ENCODE measurements at regions not wholly inside any gene's neighbourhood (a gene's known extent, or its start where the extent isn't known, plus 50 kb on each side); places are given as distances from the start of the nearest gene placed in this dataset.
"Not testable (repeated sequence)": the region's sequence is repeated elsewhere in the genome, so short reads cannot be mapped to it uniquely, and the experiment has no call there.

DNA sequence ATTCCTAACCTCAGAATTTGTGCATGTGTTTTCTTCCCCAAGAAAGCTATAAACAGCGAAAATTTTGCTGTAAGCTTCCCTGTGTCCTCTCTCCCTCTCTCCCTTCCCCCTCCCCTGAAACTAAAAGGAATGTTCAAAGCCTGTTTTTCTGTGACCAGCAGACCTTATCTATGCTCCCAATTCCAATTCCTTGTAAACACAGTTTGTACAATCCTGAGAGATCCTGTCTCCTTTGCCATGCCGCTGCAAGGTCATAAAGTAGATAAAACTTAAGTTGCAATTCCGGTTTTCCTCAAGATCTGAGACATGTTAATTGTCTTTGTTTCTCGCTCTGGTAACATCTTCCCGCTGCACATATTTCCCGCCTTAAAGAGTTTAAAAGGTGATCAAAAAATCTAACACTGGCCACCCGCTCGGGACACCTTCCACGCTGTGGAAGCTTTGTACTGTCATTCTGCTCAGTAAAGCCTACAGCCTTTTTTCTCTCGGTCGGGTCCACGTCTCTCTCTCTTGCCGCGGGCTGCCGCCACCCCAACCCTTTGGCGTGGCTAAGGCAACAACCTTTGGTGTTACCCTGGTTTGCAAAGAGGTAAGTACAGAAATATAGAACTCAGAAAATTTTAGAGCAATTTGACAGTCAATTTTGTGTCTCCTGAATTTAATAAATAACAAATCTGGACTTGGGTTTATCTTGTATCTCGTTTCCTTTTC is 793.9 kb upstream of the GRM7 start:
- not testable (repeated sequence) for H3K9ac ChIP-seq (ENCODE audit: low read depth, low read length, poor library complexity); H4K8ac ChIP-seq (ENCODE audit: low read depth, low read length); H4K91ac ChIP-seq (ENCODE audit: low read depth, low read length, poor library complexity); H3K27me3 ChIP-seq (ENCODE audit: control insufficient read depth in 3 of 3, insufficient read depth in 3 of 3, low read depth in 1 of 3, low read length in 3 of 3); H2BK5ac ChIP-seq (ENCODE audit: low read length); H2BK15ac ChIP-seq (ENCODE audit: low read length); H3K4me2 ChIP-seq (ENCODE audit: insufficient read depth, low read length, poor library complexity, severe bottlenecking); H2BK120ac ChIP-seq (ENCODE audit: low read depth, low read length); H3K9me3 ChIP-seq (replicated peaks in 1 of 2; ENCODE audit: control insufficient read depth in 2 of 2, insufficient read depth in 1 of 2, low read depth in 1 of 2, low read length in 2 of 2); H3K14ac ChIP-seq (ENCODE audit: low read length); H3K27ac ChIP-seq (replicated peaks; ENCODE audit: low read length); H2BK12ac ChIP-seq (ENCODE audit: low read length); H3K36me3 ChIP-seq (replicated peaks in 1 of 2; ENCODE audit: control insufficient read depth in 2 of 2, insufficient read depth in 2 of 2, low read length in 2 of 2); H3K18ac ChIP-seq (ENCODE audit: low read length); H3K4me3 ChIP-seq (ENCODE audit: low read length in 2 of 2); DNase-seq (ENCODE audit: low spot score); H3K79me1 ChIP-seq (ENCODE audit: low read depth, low read length); H2AK5ac ChIP-seq (ENCODE audit: low read depth, low read length); H3K23ac ChIP-seq (ENCODE audit: low read depth, low read length, poor library complexity); H2AFZ ChIP-seq (ENCODE audit: low read length); H3K4ac ChIP-seq (ENCODE audit: low read length)
- peaks cover 1 to 15% of the 10 kb centered on the region in 2 donors for H3K4me1 ChIP-seq (ENCODE audit: control insufficient read depth in 2 of 2, insufficient read depth in 1 of 2, low read depth in 1 of 2, low read length in 2 of 2)
- no CpG with 5 or more reads among the region's 17 CpGs for WGBS, 2 donors (ENCODE audit: extremely low coverage in 2 of 2, insufficient read length in 2 of 2, insufficient replicate concordance in 1 of 2)

- no CpG with 5 or more reads among the region's 2 CpGs for WGBS, 2 donors (ENCODE audit: extremely low coverage in 2 of 2, insufficient read length in 2 of 2, insufficient replicate concordance in 1 of 2)
- Histone ChIP-seq H3K4ac (ENCODE audit: low read length) (no peak overlapping the region), H2AK5ac (ENCODE audit: low read depth, low read length) (no peak overlapping the region), H3K79me1 (ENCODE audit: low read depth, low read length) (no peaks in the 10 kb centered on the region), H3K9ac (ENCODE audit: low read depth, low read length, poor library complexity) (no peak overlapping the region), H3K4me2 (ENCODE audit: insufficient read depth, low read length, poor library complexity, severe bottlenecking) (no peak overlapping the region), H2BK5ac (ENCODE audit: low read length) (no peak overlapping the region), H3K4me1 (ENCODE audit: control insufficient read depth in 2 of 2, insufficient read depth in 1 of 2, low read depth in 1 of 2, low read length in 2 of 2) (no peaks in the 10 kb centered on the region), H3K27ac (replicated peaks; ENCODE audit: low read length) (no peak overlapping the region), H3K27me3 (ENCODE audit: control insufficient read depth in 3 of 3, insufficient read depth in 3 of 3, low read depth in 1 of 3, low read length in 3 of 3) (no peaks in the 10 kb centered on the region), H3K14ac (ENCODE audit: low read length) (no peak overlapping the region), H3K18ac (ENCODE audit: low read length) (no peak overlapping the region), H3K36me3 (replicated peaks in 1 of 2; ENCODE audit: control insufficient read depth in 2 of 2, insufficient read depth in 2 of 2, low read length in 2 of 2) (no peaks in the 10 kb centered on the region), H4K8ac (ENCODE audit: low read depth, low read length) (no peak overlapping the region), H3K4me3 (ENCODE audit: low read length in 2 of 2) (no peak overlapping the region), H2BK120ac (ENCODE audit: low read depth, low read length) (no peak overlapping the region), H2BK12ac (ENCODE audit: low read length) (no peak overlapping the region), H2BK15ac (ENCODE audit: low read length) (no peak overlapping the region), H4K91ac (ENCODE audit: low read depth, low read length, poor library complexity) (no peak overlapping the region), H3K23ac (ENCODE audit: low read depth, low read length, poor library complexity) (no peak overlapping the region), H2AFZ (ENCODE audit: low read length) (no peak overlapping the region), H3K9me3 (replicated peaks in 1 of 2; ENCODE audit: control insufficient read depth in 2 of 2, insufficient read depth in 1 of 2, low read depth in 1 of 2, low read length in 2 of 2) (no peaks in the 10 kb centered on the region)
- DNase-seq (ENCODE audit: low spot score), result no peak
These were observed 786.0 kb upstream of the GRM7 start for GRCh38 chr3:6074952-6075351.

GRCh38 chr3:6078436-6078835 is 782.5 kb upstream of the GRM7 start:
- Histone ChIP-seq H3K18ac (ENCODE audit: low read length) (no peak overlapping the region), H2BK12ac (ENCODE audit: low read length) (no peak overlapping the region), H3K4me2 (ENCODE audit: insufficient read depth, low read length, poor library complexity, severe bottlenecking) (no peak overlapping the region), H2BK5ac (ENCODE audit: low read length) (no peak overlapping the region), H3K27ac (replicated peaks; ENCODE audit: low read length) (no peak overlapping the region), H3K36me3 (replicated peaks in 1 of 2; ENCODE audit: control insufficient read depth in 2 of 2, insufficient read depth in 2 of 2, low read length in 2 of 2) (no peaks in the 10 kb centered on the region), H3K4ac (ENCODE audit: low read length) (no peak overlapping the region), H2BK120ac (ENCODE audit: low read depth, low read length) (no peak overlapping the region), H3K9me3 (replicated peaks in 1 of 2; ENCODE audit: control insufficient read depth in 2 of 2, insufficient read depth in 1 of 2, low read depth in 1 of 2, low read length in 2 of 2) (no peaks in the 10 kb centered on the region), H3K79me1 (ENCODE audit: low read depth, low read length) (no peaks in the 10 kb centered on the region), H2AK5ac (ENCODE audit: low read depth, low read length) (no peak overlapping the region), H3K9ac (ENCODE audit: low read depth, low read length, poor library complexity) (no peak overlapping the region), H4K8ac (ENCODE audit: low read depth, low read length) (no peak overlapping the region), H2BK15ac (ENCODE audit: low read length) (no peak overlapping the region), H3K27me3 (ENCODE audit: control insufficient read depth in 3 of 3, insufficient read depth in 3 of 3, low read depth in 1 of 3, low read length in 3 of 3) (no peaks in the 10 kb centered on the region), H4K91ac (ENCODE audit: low read depth, low read length, poor library complexity) (no peak overlapping the region), H3K4me1 (ENCODE audit: control insufficient read depth in 2 of 2, insufficient read depth in 1 of 2, low read depth in 1 of 2, low read length in 2 of 2) (no peaks in the 10 kb centered on the region), H3K23ac (ENCODE audit: low read depth, low read length, poor library complexity) (no peak overlapping the region), H2AFZ (ENCODE audit: low read length) (no peak overlapping the region), H3K4me3 (ENCODE audit: low read length in 2 of 2) (no peak overlapping the region), H3K14ac (ENCODE audit: low read length) (no peak overlapping the region)
- no peak for DNase-seq (ENCODE audit: low spot score)
- WGBS, 2 donors (ENCODE audit: extremely low coverage in 2 of 2, insufficient read length in 2 of 2, insufficient replicate concordance in 1 of 2), result no CpG with 5 or more reads among the region's 4 CpGs

GRCh38 chr3:6079011-6079410 is 781.9 kb upstream of the GRM7 start:
- Histone ChIP-seq H3K18ac (ENCODE audit: low read length) (no peak overlapping the region), H3K27ac (replicated peaks; ENCODE audit: low read length) (no peak overlapping the region), H3K9ac (ENCODE audit: low read depth, low read length, poor library complexity) (no peak overlapping the region), H2BK5ac (ENCODE audit: low read length) (no peak overlapping the region), H2BK120ac (ENCODE audit: low read depth, low read length) (no peak overlapping the region), H2AK5ac (ENCODE audit: low read depth, low read length) (no peak overlapping the region), H3K4me3 (ENCODE audit: low read length in 2 of 2) (no peak overlapping the region), H3K23ac (ENCODE audit: low read depth, low read length, poor library complexity) (no peak overlapping the region), H3K4me1 (ENCODE audit: control insufficient read depth in 2 of 2, insufficient read depth in 1 of 2, low read depth in 1 of 2, low read length in 2 of 2) (no peaks in the 10 kb centered on the region), H2AFZ (ENCODE audit: low read length) (no peak overlapping the region), H3K36me3 (replicated peaks in 1 of 2; ENCODE audit: control insufficient read depth in 2 of 2, insufficient read depth in 2 of 2, low read length in 2 of 2) (no peaks in the 10 kb centered on the region), H3K27me3 (ENCODE audit: control insufficient read depth in 3 of 3, insufficient read depth in 3 of 3, low read depth in 1 of 3, low read length in 3 of 3) (no peaks in the 10 kb centered on the region), H2BK12ac (ENCODE audit: low read length) (no peak overlapping the region), H3K4ac (ENCODE audit: low read length) (no peak overlapping the region), H3K14ac (ENCODE audit: low read length) (no peak overlapping the region), H3K79me1 (ENCODE audit: low read depth, low read length) (no peaks in the 10 kb centered on the region), H4K91ac (ENCODE audit: low read depth, low read length, poor library complexity) (no peak overlapping the region), H2BK15ac (ENCODE audit: low read length) (no peak overlapping the region), H3K9me3 (replicated peaks in 1 of 2; ENCODE audit: control insufficient read depth in 2 of 2, insufficient read depth in 1 of 2, low read depth in 1 of 2, low read length in 2 of 2) (no peaks in the 10 kb centered on the region), H4K8ac (ENCODE audit: low read depth, low read length) (no peak overlapping the region), H3K4me2 (ENCODE audit: insufficient read depth, low read length, poor library complexity, severe bottlenecking) (no peak overlapping the region)
- WGBS, 2 donors (ENCODE audit: extremely low coverage in 2 of 2, insufficient read length in 2 of 2, insufficient replicate concordance in 1 of 2), result no CpG with 5 or more reads among the region's 4 CpGs
- DNase-seq (ENCODE audit: low spot score), result no peak
